Putamen (tissue), 1 donor: ENCODE measurements at regions not wholly inside any gene's neighbourhood (a gene's known extent, or its start where the extent isn't known, plus 50 kb on each side); places are given as distances from the start of the nearest gene placed in this dataset.

Experiments used
- DNase-seq: peaks from one replicate; pipeline ENCODE4 v3.0.0-alpha.2; 2016; ENCODE audit warnings: low spot score

- no peak for DNase-seq
These were observed 170.0 kb upstream of the PDGFD start for GRCh38 chr11:104333977-104334376.

DNA sequence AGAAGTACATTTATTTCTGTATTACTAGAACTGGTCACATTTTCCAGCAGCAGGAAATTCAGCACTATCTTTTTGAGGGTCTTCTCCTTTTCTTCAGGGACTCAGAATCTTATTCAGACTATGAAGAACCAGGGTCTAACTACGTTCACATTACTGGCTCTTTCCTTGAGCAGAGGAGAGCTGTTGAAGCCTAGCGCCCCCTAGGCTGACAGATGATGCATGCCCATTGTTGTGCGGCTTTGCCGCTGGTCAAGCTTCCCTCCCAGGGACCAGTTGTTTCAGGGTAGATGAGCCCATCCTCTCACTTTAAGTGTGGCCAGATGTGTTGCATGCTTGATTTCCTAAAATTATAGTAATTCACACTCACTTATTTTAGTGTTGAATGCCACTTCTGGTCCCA lies 168.2 kb upstream of the PDGFD start:
- no peak for DNase-seq

- no peak for DNase-seq
These were observed 165.2 kb upstream of the PDGFD start for GRCh38 chr11:104329078-104329665.

DNA sequence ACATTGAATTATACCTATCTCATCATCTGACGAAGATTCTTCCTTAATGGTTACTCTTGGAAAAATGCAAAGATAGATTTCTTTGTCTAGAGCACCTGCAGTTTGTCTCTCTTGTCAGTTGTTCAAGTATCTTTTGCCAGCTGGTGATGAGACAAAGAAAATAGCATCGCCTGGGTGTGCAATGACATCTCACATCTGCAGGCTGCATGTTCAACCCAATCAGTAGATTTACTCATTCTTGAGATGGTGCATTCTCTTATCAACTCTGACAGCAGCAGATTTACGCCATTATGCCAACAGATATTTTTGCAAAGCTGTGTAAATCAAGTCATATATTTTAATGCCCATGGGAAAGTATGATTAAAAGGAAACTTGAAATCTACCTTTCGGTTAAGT lies 164.6 kb upstream of the PDGFD start:
- DNase-seq = no peak

GRCh38 chr11:104327861-104328511 lies 164.0 kb upstream of the PDGFD start:
- no peak for DNase-seq

DNA sequence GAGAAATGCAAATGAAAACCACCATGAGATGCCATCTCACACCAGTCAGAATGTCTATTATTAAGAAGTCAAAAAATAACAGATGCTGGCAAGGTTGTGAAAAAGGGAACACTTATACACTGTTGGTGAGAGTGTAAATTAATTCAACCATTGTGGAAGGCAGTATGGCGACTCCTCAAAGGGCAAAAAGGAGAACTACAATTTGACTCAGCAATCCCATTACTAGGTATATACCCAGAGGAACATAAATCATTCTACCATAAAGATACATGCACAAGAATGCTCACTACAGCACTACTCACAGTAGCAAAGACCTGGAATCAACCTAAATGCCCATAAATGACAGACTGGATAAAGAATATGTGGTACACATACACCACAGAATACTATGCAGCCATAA lies 161.1 kb upstream of the PDGFD start:
- DNase-seq = no peak

DNA sequence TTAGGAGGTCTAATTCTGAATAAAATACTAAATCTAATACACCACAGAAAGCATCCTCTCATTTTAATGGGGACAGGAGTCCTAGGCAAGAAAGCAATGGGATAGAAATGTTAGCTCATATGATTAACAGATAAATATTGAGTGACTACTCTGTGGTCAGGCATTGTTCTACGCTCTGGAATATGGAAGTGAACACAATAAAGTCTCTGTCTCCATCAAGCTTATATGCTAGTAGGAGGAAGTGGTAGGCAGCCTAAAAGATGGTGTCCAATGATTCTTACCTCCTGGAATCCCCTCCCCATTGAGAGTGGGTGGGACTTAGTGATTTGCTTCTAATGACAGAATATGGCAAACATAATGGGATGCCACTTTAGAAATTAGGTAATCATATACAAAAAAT lies 160.3 kb upstream of the PDGFD start:
- DNase-seq = no peak

DNA sequence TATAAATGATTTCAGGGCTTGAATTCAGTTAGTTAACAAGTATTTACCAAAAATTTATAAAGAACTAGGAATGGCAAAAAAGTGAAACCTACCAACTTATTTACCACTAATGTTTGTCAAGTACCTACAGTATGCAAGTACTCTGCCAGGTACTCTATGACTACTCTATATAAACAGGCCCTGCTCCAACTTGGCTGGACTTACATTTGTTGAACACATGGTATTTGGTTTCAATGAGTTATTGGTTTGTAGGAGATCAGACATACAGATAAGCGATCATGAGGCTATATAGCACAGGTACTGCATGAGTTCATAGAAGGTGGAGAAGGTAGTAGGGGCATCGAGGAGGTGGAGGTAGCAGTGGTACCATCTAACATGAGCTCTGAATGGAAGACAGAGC lies 159.9 kb upstream of the PDGFD start:
- no peak for DNase-seq

GRCh38 chr11:104322696-104323095 lies 158.7 kb upstream of the PDGFD start:
- DNase-seq = no peak

DNA sequence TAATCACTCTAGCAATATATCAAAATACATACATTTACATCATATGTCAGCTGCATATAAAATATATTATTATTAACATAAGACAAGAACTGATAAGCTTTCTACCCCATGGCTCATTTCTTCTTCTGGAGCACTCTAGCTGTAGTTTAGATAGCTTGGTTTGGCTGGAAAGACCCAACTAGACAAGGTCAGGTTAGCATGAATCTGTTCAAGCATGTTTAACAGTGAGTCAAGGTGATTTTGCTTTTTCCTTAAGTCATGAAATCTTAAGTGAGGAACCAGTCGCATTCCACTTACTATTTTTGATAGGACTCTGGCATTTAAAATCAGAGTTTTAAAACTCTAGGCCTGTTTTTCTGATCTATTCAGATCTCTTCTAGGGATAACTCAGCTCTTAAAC lies 157.0 kb upstream of the PDGFD start:
- no peak for DNase-seq

- DNase-seq = no peak
These were observed 156.2 kb upstream of the PDGFD start for GRCh38 chr11:104320097-104320496.

GRCh38 chr11:104319396-104319795 lies 155.4 kb upstream of the PDGFD start:
- DNase-seq = no peak

DNA sequence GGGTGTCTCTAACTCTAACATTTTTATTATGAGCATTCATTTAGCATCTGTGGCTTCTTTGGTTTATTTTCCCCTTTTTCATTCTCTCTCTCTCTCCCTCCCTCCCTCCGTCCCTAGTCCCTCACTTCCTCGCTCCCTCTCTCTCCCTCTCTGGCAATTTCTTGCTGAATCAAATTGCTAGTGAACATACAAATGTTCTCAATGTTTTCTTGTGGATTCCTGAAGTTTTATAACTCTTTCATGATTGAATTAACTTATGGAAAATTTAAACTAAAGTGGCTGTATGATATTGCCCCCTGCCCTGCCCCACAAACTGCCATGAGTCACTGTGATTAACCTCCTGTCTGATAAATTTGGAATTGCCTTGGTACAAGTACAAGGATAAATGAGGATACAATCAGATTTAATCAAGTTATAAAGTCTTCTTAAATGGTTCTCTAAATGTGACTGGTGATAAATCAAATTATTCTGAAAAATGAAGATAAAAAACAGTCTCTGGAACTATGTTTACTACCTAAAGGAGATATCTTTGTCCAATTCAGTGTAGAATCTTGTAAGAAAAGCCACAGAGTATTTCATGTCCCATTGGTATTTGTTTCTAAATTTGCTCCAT lies 143.0 kb upstream of the PDGFD start:
- DNase-seq = no peak

DNA sequence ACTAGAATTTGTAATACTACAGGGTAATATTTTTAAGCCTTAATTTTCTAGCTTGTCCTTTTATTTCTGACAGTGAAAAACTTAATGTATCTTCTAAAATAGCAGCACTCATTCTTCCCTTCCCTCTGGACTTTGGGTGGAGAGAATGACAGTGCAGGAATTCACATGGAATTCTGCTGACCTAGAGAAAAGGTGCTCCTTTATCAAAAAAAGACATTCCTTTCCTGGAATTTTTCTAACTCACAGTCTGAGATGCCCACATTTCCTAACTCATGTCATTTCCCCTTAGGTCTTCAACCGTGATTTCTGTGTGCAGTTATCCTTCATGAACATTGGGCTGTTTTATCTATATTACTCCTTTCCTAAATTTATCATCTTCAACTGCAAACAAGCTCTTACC lies 137.8 kb upstream of the PDGFD start:
- no peak for DNase-seq

DNA sequence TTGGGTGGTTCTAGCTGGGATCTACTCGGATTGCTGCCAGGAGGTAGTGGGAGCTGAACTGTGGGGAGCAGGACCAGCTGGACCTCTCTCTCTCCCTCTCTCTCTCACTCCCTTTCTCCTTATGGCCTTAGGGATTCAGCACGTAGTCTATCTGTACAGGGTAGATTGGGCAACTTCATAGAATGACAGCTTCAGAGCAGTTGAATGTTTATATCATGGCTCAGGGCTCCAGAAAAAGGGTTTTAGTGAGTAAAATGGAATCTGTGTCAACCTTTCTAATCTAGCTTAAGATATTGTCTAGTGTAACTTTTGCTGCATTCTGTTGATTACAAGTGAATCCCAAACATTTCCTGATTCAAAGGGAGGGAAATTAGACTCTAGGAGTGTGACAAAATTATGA lies 127.7 kb upstream of the PDGFD start:
- DNase-seq = no peak

GRCh38 chr11:104286129-104286528 lies 122.2 kb upstream of the PDGFD start:
- DNase-seq = no peak

DNA sequence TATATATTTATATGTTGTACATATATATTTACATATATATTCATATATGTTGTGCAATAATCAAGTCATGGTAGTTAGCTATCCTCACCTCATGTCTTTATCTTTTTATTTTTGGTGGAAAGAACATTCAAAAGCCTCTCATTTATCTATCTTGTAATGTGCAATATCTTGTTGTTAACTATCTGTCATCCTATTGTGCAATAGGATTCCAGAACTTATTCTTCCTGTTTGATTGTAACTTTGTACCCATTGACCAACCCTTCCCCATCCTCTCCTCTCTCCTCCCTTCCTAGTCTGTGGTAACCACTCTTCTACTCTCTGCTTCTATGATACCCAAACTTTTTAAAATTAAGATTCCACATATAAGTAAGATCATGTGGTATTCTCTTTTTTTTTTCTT lies 115.6 kb upstream of the PDGFD start:
- DNase-seq = no peak

DNA sequence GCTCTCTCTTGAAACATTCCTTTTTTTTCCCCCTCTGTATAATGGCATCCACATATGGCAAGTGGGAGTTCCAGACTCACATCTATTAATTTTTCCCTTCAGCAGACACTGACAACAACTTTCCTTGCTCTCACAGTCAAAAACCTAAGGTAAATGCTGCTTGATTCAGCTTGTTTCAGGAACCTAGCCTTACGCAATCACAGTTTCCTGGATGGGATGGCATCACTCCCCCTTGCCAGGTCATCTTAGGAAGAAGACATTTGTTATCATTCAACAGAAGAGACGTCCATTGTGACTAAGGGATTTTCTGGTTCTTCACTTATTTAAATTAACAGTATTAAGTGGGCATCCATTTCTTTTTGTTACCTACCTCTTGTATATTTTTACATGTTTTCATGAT lies 112.0 kb upstream of the PDGFD start:
- DNase-seq = no peak

DNA sequence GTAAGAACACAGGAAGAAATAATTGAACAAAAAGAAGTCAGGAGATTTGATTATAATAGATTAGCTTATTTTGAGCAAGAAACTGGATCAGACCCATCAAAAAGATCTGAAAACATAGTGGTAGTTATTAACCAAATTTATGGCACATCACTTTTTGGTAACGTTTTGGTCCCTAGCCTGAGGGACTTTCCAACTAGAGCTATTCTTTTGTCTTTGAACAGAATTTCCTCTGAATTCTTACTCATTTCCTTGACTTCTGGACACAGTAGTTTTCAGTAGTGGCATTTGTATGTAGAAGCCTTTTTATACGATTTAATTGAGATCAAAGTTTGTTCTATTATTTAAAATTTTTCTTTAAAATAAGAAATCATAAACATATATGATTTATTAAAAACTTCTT lies 96.5 kb upstream of the PDGFD start:
- DNase-seq = no peak

- no peak for DNase-seq
These were observed 95.2 kb upstream of the PDGFD start for GRCh38 chr11:104259121-104259610.

- no peak for DNase-seq
These were observed 92.6 kb upstream of the PDGFD start for GRCh38 chr11:104256525-104256924.

DNA sequence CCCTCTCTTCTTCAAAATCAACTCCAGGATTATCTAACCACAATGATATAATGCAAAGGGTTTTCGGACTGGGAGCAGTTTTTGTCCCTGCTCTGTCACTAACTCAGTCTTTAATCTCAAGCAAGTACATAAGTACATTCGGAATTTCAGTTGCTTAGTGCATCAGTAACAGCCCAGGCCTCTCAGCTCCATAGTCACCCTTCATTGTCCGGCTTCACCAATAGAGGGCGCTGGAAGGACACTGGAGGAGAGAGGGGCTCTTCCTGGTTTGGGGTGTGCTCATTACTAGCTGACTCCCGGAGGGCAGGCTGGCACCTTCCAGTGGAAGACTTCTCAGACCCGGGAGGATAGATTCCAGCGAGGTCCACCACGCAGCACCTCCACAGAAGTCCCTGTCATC lies 90.4 kb upstream of the PDGFD start:
- no peak for DNase-seq

DNA sequence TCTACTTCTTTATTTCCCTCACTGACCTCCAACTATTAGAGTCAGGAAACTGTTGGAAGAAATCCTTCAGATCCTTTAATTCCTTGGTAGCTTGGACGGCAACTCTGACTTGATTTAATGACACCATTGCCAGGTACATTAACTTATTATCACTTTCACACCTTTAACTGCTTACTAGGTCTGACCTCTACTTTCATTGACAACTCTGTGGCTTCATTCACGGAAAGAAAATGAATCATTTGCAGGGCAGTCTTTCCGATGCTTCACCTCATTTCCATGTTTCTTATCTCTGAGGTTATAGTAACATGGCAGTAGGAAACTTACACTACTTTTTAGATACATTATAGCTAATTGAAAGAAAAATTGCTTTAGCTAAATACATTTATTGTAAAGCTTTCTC lies 82.6 kb upstream of the PDGFD start:
- DNase-seq = no peak

DNA sequence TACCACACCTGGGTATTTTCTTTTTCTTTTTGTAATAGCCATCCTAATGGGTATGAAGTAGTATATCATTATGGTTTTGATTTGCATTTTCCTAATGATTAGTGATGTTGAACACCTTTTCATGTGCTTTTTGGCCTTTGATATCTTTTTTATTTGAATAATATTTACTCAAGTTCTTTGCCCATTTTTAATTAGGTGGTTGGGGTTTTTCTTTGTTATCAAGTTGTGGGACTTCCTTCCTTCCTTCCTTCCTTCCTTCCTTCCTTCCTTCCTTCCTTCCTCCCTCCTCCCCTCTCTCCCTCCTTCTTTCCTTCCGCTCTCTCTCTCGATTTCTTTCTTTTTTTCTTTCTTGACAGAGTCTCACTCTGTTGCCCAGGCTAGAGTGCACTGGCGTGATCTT lies 75.0 kb upstream of the PDGFD start:
- no peak for DNase-seq
